Liver (tissue), 3 donors: ENCODE measurements at regions not wholly inside any gene's neighbourhood (a gene's known extent, or its start where the extent isn't known, plus 50 kb on each side); places are given as distances from the start of the nearest gene placed in this dataset.

Source experiments
- EGR1 ChIP-seq, 2 donors: IDR thresholded peaks; 2 replicates each; pipeline ENCODE4 v1.6.1; 2016 to 2018; ENCODE audit warnings: antibody characterized with exemption in 2 of 2, low read depth in 2 of 2
- GABPA ChIP-seq, 2 donors: IDR thresholded peaks in 1 of 2; conservative IDR thresholded peaks in 1 of 2; 2 replicates each; pipeline ENCODE4 v1.6.1; 2016; ENCODE audit warnings: antibody characterized with exemption in 2 of 2, mild to moderate bottlenecking in 1 of 2, moderate library complexity in 1 of 2
- HNF4A ChIP-seq, 2 donors: conservative IDR thresholded peaks; 2 replicates each; pipeline ENCODE4 v1.6.1; 2016; ENCODE audit warnings: antibody characterized with exemption in 2 of 2, mild to moderate bottlenecking in 2 of 2
- HNF4G ChIP-seq: IDR thresholded peaks from 2 replicates; pipeline ENCODE4 v1.6.1; 2016; ENCODE audit warnings: antibody characterized with exemption
- JUND ChIP-seq, 2 donors: IDR thresholded peaks; 2 replicates each; pipeline ENCODE4 v1.6.1; 2016; ENCODE audit warnings: antibody characterized with exemption in 2 of 2
- RAD21 ChIP-seq, 2 donors: IDR thresholded peaks; 2 replicates each; pipeline ENCODE4 v1.6.1; 2016; ENCODE audit warnings: antibody characterized with exemption in 2 of 2, mild to moderate bottlenecking in 2 of 2
- REST ChIP-seq: IDR thresholded peaks from 2 replicates; pipeline ENCODE4 v1.6.1; 2016; ENCODE audit warnings: antibody characterized with exemption, mild to moderate bottlenecking
- RXRA ChIP-seq, 2 donors: IDR thresholded peaks; 2 replicates each; pipeline ENCODE4 v1.6.1; 2017 to 2018; ENCODE audit warnings: antibody characterized with exemption in 2 of 2, mild to moderate bottlenecking in 1 of 2
- SP1 ChIP-seq: IDR thresholded peaks from 2 replicates; pipeline ENCODE4 v1.6.1; 2018; ENCODE audit warnings: antibody characterized with exemption, mild to moderate bottlenecking
- TAF1 ChIP-seq: conservative IDR thresholded peaks from 2 replicates; pipeline ENCODE4 v1.6.1; 2016; ENCODE audit warnings: antibody characterized with exemption, mild to moderate bottlenecking
- YY1 ChIP-seq: IDR thresholded peaks from 2 replicates; pipeline ENCODE4 v1.6.1; 2016; ENCODE audit warnings: antibody characterized with exemption, mild to moderate bottlenecking
- TF ChIP-seq, protein P1 (sequence below): fragments of 150-350 bp; IDR thresholded peaks from 2 replicates; pipeline ENCODE4 v1.5.1; 2017; ENCODE audit warnings: improper control_type of control experiment, low read depth, low read length; ENCODE audit not compliant: missing input control
- TF ChIP-seq, protein P2 (sequence below): IDR thresholded peaks from 2 replicates; pipeline ENCODE4 v1.6.1; 2016; ENCODE audit warnings: antibody characterized with exemption
- TF ChIP-seq, protein P3 (sequence below): IDR thresholded peaks from 2 replicates; pipeline ENCODE4 v1.6.1; 2016; ENCODE audit warnings: antibody characterized with exemption
- donor health status: healthy.
- donor health status: healthy.

GRCh38 chr4:189769131-189769530, 171.5 kb upstream of the FRG1 start:
- TF ChIP-seq, protein P1, sequence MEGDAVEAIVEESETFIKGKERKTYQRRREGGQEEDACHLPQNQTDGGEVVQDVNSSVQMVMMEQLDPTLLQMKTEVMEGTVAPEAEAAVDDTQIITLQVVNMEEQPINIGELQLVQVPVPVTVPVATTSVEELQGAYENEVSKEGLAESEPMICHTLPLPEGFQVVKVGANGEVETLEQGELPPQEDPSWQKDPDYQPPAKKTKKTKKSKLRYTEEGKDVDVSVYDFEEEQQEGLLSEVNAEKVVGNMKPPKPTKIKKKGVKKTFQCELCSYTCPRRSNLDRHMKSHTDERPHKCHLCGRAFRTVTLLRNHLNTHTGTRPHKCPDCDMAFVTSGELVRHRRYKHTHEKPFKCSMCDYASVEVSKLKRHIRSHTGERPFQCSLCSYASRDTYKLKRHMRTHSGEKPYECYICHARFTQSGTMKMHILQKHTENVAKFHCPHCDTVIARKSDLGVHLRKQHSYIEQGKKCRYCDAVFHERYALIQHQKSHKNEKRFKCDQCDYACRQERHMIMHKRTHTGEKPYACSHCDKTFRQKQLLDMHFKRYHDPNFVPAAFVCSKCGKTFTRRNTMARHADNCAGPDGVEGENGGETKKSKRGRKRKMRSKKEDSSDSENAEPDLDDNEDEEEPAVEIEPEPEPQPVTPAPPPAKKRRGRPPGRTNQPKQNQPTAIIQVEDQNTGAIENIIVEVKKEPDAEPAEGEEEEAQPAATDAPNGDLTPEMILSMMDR = no peak
- TF ChIP-seq, protein P2, sequence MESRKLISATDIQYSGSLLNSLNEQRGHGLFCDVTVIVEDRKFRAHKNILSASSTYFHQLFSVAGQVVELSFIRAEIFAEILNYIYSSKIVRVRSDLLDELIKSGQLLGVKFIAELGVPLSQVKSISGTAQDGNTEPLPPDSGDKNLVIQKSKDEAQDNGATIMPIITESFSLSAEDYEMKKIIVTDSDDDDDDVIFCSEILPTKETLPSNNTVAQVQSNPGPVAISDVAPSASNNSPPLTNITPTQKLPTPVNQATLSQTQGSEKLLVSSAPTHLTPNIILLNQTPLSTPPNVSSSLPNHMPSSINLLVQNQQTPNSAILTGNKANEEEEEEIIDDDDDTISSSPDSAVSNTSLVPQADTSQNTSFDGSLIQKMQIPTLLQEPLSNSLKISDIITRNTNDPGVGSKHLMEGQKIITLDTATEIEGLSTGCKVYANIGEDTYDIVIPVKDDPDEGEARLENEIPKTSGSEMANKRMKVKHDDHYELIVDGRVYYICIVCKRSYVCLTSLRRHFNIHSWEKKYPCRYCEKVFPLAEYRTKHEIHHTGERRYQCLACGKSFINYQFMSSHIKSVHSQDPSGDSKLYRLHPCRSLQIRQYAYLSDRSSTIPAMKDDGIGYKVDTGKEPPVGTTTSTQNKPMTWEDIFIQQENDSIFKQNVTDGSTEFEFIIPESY = no peak
- TF ChIP-seq TAF1 = no peak
- TF ChIP-seq YY1 = no peak
- no peak for TF ChIP-seq SP1
- TF ChIP-seq GABPA (IDR thresholded peaks at IDR 0.05 in 1 of 2, conservative IDR thresholded peaks at IDR 0.05 in 1 of 2) = no peak
- TF ChIP-seq HNF4A (conservative IDR thresholded peaks at IDR 0.05) = no peak
- no peak for TF ChIP-seq REST
- no peak for TF ChIP-seq RAD21 (IDR thresholded peaks at IDR 0.05)
- no peak for TF ChIP-seq JUND (IDR thresholded peaks at IDR 0.05)
- TF ChIP-seq EGR1 (IDR thresholded peaks at IDR 0.05; ENCODE audit: low read depth in 2 of 2) = no peak
- TF ChIP-seq, protein P3, sequence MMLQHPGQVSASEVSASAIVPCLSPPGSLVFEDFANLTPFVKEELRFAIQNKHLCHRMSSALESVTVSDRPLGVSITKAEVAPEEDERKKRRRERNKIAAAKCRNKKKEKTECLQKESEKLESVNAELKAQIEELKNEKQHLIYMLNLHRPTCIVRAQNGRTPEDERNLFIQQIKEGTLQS = no peak
- no peak for TF ChIP-seq HNF4G
- TF ChIP-seq RXRA (IDR thresholded peaks at IDR 0.05) = no peak
